Upper lobe of left lung (tissue), 4 donors: ENCODE measurements at regions not wholly inside any gene's neighbourhood (a gene's known extent, or its start where the extent isn't known, plus 50 kb on each side); places are given as distances from the start of the nearest gene placed in this dataset.

Source experiments
- EP300 ChIP-seq, 4 donors: sonication (generic); formaldehyde crosslinking; IDR thresholded peaks; one replicate each; pipeline ENCODE4 v1.5.1; 2017; ENCODE audit warnings: antibody characterized with exemption in 4 of 4, control low read depth in 2 of 4
- POLR2A ChIP-seq, 4 donors: fragments of 450-650 bp; IDR thresholded peaks; one replicate each; pipeline ENCODE4 v1.5.1; 2016 to 2017; ENCODE audit warnings: antibody characterized with exemption in 4 of 4, mild to moderate bottlenecking in 2 of 4
- POLR2AphosphoS5 ChIP-seq, 2 donors: sonication (generic); formaldehyde crosslinking; IDR thresholded peaks; one replicate each; pipeline ENCODE4 v1.5.1; 2017; ENCODE audit warnings: antibody characterized with exemption in 2 of 2
- TF ChIP-seq, protein P1 (sequence below), 6 experiments: fragments of 450-650 bp in 4 of 6; fragments of 200-600 bp in 2 of 6; sonication (generic) in 2 of 6; IDR thresholded peaks; one replicate each; pipeline ENCODE4 v1.5.1; 2016 to 2019; ENCODE audit warnings: antibody characterized with exemption in 6 of 6

DNA sequence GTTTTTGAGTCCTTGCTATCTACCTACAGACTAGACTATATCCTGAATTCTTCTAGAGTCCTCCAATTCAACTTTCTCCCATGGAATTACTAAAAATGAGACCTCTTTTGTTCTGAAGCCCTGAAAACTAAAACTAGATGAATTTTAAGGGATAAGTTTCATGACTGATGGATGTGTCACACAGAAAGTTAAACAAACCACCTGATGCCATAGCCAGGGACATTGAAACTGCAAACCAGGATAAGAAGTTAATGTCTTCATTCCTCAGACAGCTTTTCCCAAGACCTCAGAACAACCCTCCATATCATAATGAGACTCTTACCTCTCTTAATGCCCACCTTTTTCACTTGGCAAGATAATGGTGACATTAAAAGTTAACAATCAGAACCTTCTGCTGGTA is 81.5 kb upstream of the PTPN13 start:
- no peak for TF ChIP-seq POLR2A (IDR thresholded peaks at IDR 0.05)
- TF ChIP-seq, protein P1, sequence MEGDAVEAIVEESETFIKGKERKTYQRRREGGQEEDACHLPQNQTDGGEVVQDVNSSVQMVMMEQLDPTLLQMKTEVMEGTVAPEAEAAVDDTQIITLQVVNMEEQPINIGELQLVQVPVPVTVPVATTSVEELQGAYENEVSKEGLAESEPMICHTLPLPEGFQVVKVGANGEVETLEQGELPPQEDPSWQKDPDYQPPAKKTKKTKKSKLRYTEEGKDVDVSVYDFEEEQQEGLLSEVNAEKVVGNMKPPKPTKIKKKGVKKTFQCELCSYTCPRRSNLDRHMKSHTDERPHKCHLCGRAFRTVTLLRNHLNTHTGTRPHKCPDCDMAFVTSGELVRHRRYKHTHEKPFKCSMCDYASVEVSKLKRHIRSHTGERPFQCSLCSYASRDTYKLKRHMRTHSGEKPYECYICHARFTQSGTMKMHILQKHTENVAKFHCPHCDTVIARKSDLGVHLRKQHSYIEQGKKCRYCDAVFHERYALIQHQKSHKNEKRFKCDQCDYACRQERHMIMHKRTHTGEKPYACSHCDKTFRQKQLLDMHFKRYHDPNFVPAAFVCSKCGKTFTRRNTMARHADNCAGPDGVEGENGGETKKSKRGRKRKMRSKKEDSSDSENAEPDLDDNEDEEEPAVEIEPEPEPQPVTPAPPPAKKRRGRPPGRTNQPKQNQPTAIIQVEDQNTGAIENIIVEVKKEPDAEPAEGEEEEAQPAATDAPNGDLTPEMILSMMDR (IDR thresholded peaks at IDR 0.05) = no peak
- no peak for TF ChIP-seq EP300 (IDR thresholded peaks at IDR 0.05)
- no peak for TF ChIP-seq POLR2AphosphoS5 (IDR thresholded peaks at IDR 0.05)
